HL-60 (cell line): ENCODE measurements at regions not wholly inside any gene's neighbourhood (a gene's known extent, or its start where the extent isn't known, plus 50 kb on each side); places are given as distances from the start of the nearest gene placed in this dataset.

Experiments used
- CTCF ChIP-seq: IDR thresholded peaks from one replicate; pipeline ENCODE4 v1.5.1; 2011; ENCODE audit warnings: low read length, control low read depth, inconsistent platforms; ENCODE audit not compliant: insufficient read depth
- GABPA ChIP-seq: IDR thresholded peaks from 2 replicates; pipeline ENCODE4 v1.6.1; 2012; ENCODE audit warnings: low read depth
- POLR2AphosphoS5 ChIP-seq: IDR thresholded peaks from 2 replicates; pipeline ENCODE4 v1.6.1; 2012; ENCODE audit warnings: low read depth
- SPI1 ChIP-seq: IDR thresholded peaks from 2 replicates; pipeline ENCODE4 v1.6.1; 2012; ENCODE audit warnings: low read depth, mild to moderate bottlenecking, borderline replicate concordance
- TF ChIP-seq, protein P1 (sequence below): IDR thresholded peaks from 2 replicates; pipeline ENCODE4 v1.6.1; 2012; ENCODE audit warnings: low read depth; ENCODE audit not compliant: insufficient replicate concordance

- TF ChIP-seq CTCF (no peak), POLR2AphosphoS5 (no peak), SPI1 (peak; percentile 62; the same call in 1 of the 2 replicates), GABPA (no peak)
- TF ChIP-seq, protein P1, sequence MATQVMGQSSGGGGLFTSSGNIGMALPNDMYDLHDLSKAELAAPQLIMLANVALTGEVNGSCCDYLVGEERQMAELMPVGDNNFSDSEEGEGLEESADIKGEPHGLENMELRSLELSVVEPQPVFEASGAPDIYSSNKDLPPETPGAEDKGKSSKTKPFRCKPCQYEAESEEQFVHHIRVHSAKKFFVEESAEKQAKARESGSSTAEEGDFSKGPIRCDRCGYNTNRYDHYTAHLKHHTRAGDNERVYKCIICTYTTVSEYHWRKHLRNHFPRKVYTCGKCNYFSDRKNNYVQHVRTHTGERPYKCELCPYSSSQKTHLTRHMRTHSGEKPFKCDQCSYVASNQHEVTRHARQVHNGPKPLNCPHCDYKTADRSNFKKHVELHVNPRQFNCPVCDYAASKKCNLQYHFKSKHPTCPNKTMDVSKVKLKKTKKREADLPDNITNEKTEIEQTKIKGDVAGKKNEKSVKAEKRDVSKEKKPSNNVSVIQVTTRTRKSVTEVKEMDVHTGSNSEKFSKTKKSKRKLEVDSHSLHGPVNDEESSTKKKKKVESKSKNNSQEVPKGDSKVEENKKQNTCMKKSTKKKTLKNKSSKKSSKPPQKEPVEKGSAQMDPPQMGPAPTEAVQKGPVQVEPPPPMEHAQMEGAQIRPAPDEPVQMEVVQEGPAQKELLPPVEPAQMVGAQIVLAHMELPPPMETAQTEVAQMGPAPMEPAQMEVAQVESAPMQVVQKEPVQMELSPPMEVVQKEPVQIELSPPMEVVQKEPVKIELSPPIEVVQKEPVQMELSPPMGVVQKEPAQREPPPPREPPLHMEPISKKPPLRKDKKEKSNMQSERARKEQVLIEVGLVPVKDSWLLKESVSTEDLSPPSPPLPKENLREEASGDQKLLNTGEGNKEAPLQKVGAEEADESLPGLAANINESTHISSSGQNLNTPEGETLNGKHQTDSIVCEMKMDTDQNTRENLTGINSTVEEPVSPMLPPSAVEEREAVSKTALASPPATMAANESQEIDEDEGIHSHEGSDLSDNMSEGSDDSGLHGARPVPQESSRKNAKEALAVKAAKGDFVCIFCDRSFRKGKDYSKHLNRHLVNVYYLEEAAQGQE: no peak
Measured at GRCh38 chr6:139920027-139920775, 545.8 kb upstream of the CITED2 start.
